Liver (tissue), 3 donors: ENCODE measurements at regions not wholly inside any gene's neighbourhood (a gene's known extent, or its start where the extent isn't known, plus 50 kb on each side); places are given as distances from the start of the nearest gene placed in this dataset.

Experiments
- ATF3 ChIP-seq: IDR thresholded peaks from 2 replicates; pipeline ENCODE4 v1.6.1; 2016; ENCODE audit warnings: antibody characterized with exemption
- EGR1 ChIP-seq, 2 donors: IDR thresholded peaks; 2 replicates each; pipeline ENCODE4 v1.6.1; 2016 to 2018; ENCODE audit warnings: antibody characterized with exemption in 2 of 2, low read depth in 2 of 2
- GABPA ChIP-seq, 2 donors: IDR thresholded peaks in 1 of 2; conservative IDR thresholded peaks in 1 of 2; 2 replicates each; pipeline ENCODE4 v1.6.1; 2016; ENCODE audit warnings: antibody characterized with exemption in 2 of 2, mild to moderate bottlenecking in 1 of 2, moderate library complexity in 1 of 2
- NR2F2 ChIP-seq: IDR thresholded peaks from 2 replicates; pipeline ENCODE4 v1.6.1; 2016; ENCODE audit warnings: antibody characterized with exemption
- REST ChIP-seq: IDR thresholded peaks from 2 replicates; pipeline ENCODE4 v1.6.1; 2016; ENCODE audit warnings: antibody characterized with exemption, mild to moderate bottlenecking
- TF ChIP-seq, protein P1 (sequence below): fragments of 150-350 bp; IDR thresholded peaks from 2 replicates; pipeline ENCODE4 v1.5.1; 2017; ENCODE audit warnings: improper control_type of control experiment, low read depth, low read length; ENCODE audit not compliant: missing input control
- donor health status: healthy.
- donor health status: healthy.

DNA sequence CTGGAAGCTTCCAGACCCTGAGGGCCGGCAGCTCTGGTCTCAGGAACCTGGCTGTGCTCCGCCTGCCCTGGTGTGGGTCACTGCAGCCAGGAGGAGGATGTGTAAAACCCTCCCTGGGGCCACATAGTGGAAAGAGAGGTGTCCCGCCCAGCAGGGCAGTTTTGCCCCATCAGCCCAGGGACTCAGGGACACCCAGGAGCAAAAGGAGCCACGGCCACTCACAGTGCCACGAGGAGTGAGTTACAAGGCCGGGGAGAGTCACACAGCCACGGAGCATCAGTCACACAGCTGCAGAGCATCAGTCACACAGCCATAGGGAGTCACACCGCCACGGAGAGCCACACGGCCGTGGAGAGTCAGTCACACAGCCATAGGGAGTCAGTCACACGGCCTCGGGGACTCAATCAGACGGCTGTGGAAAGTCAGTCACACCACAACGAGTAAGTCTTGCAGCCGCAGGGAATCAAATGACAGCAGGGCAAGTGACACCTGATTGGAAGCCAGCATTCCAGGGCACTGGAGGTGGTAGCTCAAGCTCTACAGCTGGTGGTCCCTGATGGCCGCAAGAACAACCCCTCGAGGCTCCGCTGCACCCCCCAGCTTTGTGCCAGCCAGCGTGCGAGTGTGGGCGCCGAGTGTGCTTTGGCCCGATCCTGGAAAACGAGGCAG, 60.9 kb downstream of the DLL1 start:
- TF ChIP-seq EGR1 (IDR thresholded peaks at IDR 0.05; ENCODE audit: low read depth in 2 of 2) (no peak), REST (no peak), GABPA (IDR thresholded peaks at IDR 0.05 in 1 of 2, conservative IDR thresholded peaks at IDR 0.05 in 1 of 2) (no peak), ATF3 (no peak), NR2F2 (no peak)
- TF ChIP-seq, protein P1, sequence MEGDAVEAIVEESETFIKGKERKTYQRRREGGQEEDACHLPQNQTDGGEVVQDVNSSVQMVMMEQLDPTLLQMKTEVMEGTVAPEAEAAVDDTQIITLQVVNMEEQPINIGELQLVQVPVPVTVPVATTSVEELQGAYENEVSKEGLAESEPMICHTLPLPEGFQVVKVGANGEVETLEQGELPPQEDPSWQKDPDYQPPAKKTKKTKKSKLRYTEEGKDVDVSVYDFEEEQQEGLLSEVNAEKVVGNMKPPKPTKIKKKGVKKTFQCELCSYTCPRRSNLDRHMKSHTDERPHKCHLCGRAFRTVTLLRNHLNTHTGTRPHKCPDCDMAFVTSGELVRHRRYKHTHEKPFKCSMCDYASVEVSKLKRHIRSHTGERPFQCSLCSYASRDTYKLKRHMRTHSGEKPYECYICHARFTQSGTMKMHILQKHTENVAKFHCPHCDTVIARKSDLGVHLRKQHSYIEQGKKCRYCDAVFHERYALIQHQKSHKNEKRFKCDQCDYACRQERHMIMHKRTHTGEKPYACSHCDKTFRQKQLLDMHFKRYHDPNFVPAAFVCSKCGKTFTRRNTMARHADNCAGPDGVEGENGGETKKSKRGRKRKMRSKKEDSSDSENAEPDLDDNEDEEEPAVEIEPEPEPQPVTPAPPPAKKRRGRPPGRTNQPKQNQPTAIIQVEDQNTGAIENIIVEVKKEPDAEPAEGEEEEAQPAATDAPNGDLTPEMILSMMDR, result no peak
